ENCODE measurements at regions not wholly inside any gene's neighbourhood (a gene's known extent, or its start where the extent isn't known, plus 50 kb on each side); places are given as distances from the start of the nearest gene placed in this dataset.
"Not testable (repeated sequence)": the region's sequence is repeated elsewhere in the genome, so short reads cannot be mapped to it uniquely, and the experiment has no call there.

GRCh38 chr16:5916711-5917191 is 819.2 kb upstream of the EEF2KMT start:
- peaks cover 0 to 4% (median 0%) of the 10 kb centered on the region in 4 donors for H3K9me3 ChIP-seq
- TF ChIP-seq POLR2AphosphoS5 (IDR thresholded peaks at IDR 0.05) (no peak), CTCF (IDR thresholded peaks at IDR 0.05) (no peak), POLR2A (IDR thresholded peaks at IDR 0.05) (no peak), EP300 (IDR thresholded peaks at IDR 0.05) (no peak)
- peaks cover 0 to 6% (median 0%) of the 10 kb centered on the region in 4 donors for H3K4me1 ChIP-seq
- no peak overlapping the region for H3K4me3 ChIP-seq
- no peak overlapping the region for H3K27ac ChIP-seq
- H3K27me3 ChIP-seq: no peaks in the 10 kb centered on the region
- ATAC-seq (ENCODE audit: low FRiP score in 2 of 2) (no peak), DNase-seq (no peak)
- WGBS, 2 donors: 13 to 24% methylated on average over 2 to 11 of the region's 11 CpGs
- no peaks in the 10 kb centered on the region for H3K36me3 ChIP-seq

GRCh38 chr16:5911241-5911640 is 813.6 kb upstream of the EEF2KMT start:
- no peaks in the 10 kb centered on the region for H3K4me1 ChIP-seq
- 19 to 35% methylated on average over 10 of the region's 10 CpGs for WGBS, 2 donors

GRCh38 chr16:5909556-5909955 is 812.0 kb upstream of the EEF2KMT start:
- not testable (repeated sequence) for H3K4me1 ChIP-seq; H3K4me3 ChIP-seq; H3K27ac ChIP-seq; ATAC-seq (ENCODE audit: low FRiP score in 2 of 2); DNase-seq; H3K9me3 ChIP-seq; H3K27me3 ChIP-seq; H3K36me3 ChIP-seq
- 88 to 89% methylated on average over 8 of the region's 8 CpGs for WGBS, 2 donors

More at GRCh38 chr16:5911241-5911640, 813.6 kb upstream of the EEF2KMT start:
- Histone ChIP-seq H3K36me3 (no peaks in the 10 kb centered on the region), H3K27me3 (no peaks in the 10 kb centered on the region), H3K4me3 (no peak overlapping the region), H3K27ac (no peak overlapping the region), H3K9me3 (peaks cover 0 to 4% (median 0%) of the 10 kb centered on the region in 4 donors)
- ATAC-seq (ENCODE audit: low FRiP score in 2 of 2) (no peak), DNase-seq (no peak)
- TF ChIP-seq CTCF (IDR thresholded peaks at IDR 0.05) (no peak), POLR2AphosphoS5 (IDR thresholded peaks at IDR 0.05) (no peak), EP300 (IDR thresholded peaks at IDR 0.05) (no peak), POLR2A (IDR thresholded peaks at IDR 0.05) (no peak)

GRCh38 chr16:5907544-5907943 is 809.9 kb upstream of the EEF2KMT start:
- ATAC-seq (ENCODE audit: low FRiP score in 2 of 2) (no peak), DNase-seq (no peak)
- Histone ChIP-seq H3K36me3 (no peaks in the 10 kb centered on the region), H3K4me1 (no peaks in the 10 kb centered on the region), H3K27ac (no peak overlapping the region), H3K4me3 (no peak overlapping the region), H3K9me3 (no peaks in the 10 kb centered on the region), H3K27me3 (no peaks in the 10 kb centered on the region)
- 90 to 92% methylated on average over 5 of the region's 5 CpGs for WGBS, 2 donors
- TF ChIP-seq CTCF (IDR thresholded peaks at IDR 0.05) (no peak), EP300 (IDR thresholded peaks at IDR 0.05) (no peak), POLR2AphosphoS5 (IDR thresholded peaks at IDR 0.05) (no peak), POLR2A (IDR thresholded peaks at IDR 0.05) (no peak)

GRCh38 chr16:5906351-5906750 is 808.8 kb upstream of the EEF2KMT start:
- DNase-seq: no peak
- no peak for ATAC-seq (ENCODE audit: low FRiP score in 2 of 2)
- Histone ChIP-seq H3K27me3 (no peaks in the 10 kb centered on the region), H3K4me3 (no peak overlapping the region), H3K4me1 (no peaks in the 10 kb centered on the region), H3K27ac (no peak overlapping the region), H3K36me3 (no peaks in the 10 kb centered on the region), H3K9me3 (no peaks in the 10 kb centered on the region)
- TF ChIP-seq CTCF (IDR thresholded peaks at IDR 0.05) (no peak), EP300 (IDR thresholded peaks at IDR 0.05) (no peak), POLR2A (IDR thresholded peaks at IDR 0.05) (no peak), POLR2AphosphoS5 (IDR thresholded peaks at IDR 0.05) (no peak)
- WGBS, 2 donors: 71 to 80% methylated on average over 6 of the region's 6 CpGs
